Gastroesophageal sphincter (tissue), 3 donors: ENCODE measurements at regions not wholly inside any gene's neighbourhood (a gene's known extent, or its start where the extent isn't known, plus 50 kb on each side); places are given as distances from the start of the nearest gene placed in this dataset.

ENCODE experiments used
- CTCF ChIP-seq, 4 experiments: fragments of 200-600 bp in 2 of 4; fragments of 450-650 bp in 2 of 4; sonication (generic) in 1 of 4; IDR thresholded peaks; one replicate each; pipeline ENCODE4 v1.5.1; 2017 to 2019; ENCODE audit warnings: antibody characterized with exemption in 4 of 4, mild to moderate bottlenecking in 2 of 4, moderate library complexity in 2 of 4
- POLR2AphosphoS5 ChIP-seq: sonication (generic); formaldehyde crosslinking; IDR thresholded peaks from one replicate; pipeline ENCODE4 v1.6.1; 2017; ENCODE audit warnings: antibody characterized with exemption

- TF ChIP-seq CTCF (IDR thresholded peaks at IDR 0.05) = no peak
- no peak for TF ChIP-seq POLR2AphosphoS5
These were observed 57.2 kb upstream of the PAX2 start for GRCh38 chr10:100688201-100688600.
